ENCODE measurements at regions not wholly inside any gene's neighbourhood (a gene's known extent, or its start where the extent isn't known, plus 50 kb on each side); places are given as distances from the start of the nearest gene placed in this dataset.

GRCh38 chr6:159501558-159501957, 191.5 kb downstream of the SOD2 start:
- H2AK5ac ChIP-seq (ENCODE audit: insufficient read length, low read length), result no peak overlapping the region
- H4K5ac ChIP-seq (ENCODE audit: insufficient read length, low read depth, low read length), result no peak overlapping the region
- Mint-ChIP-seq H3K36me3 (ENCODE audit: insufficient read depth in 1 of 3, low read depth in 3 of 3) (peaks cover 0 to 1% (median 0%) of the 10 kb centered on the region in 3 experiments; a peak in 1 of 7 replicates), H3K4me1 (0 out of 4 replicates have a peak, but pooled peaks cover 0 to 3% of the 10 kb centered on the region in 2 experiments), H3K27ac (no peak overlapping the region), H3K9me3 (peaks cover 20 to 67% of the 10 kb centered on the region in 2 experiments; a peak in 4 of 5 replicates), H3K27me3 (ENCODE audit: low read depth) (peaks cover 4% of the 10 kb centered on the region), H3K4me3 (no peak overlapping the region)
- no peak overlapping the region for H2BK15ac ChIP-seq (ENCODE audit: low read depth, low read length)
- no peaks in the 10 kb centered on the region for H3K79me2 ChIP-seq (ENCODE audit: insufficient read depth, low read length)
- H3K23me2 ChIP-seq (ENCODE audit: insufficient read length, low read depth, low read length, poor library complexity, severe bottlenecking), result no peaks in the 10 kb centered on the region
- no peak overlapping the region for H3T11ph ChIP-seq (ENCODE audit: low read length)
- TF ChIP-seq CTCF (conservative IDR thresholded peaks at IDR 0.05), result no peak
- no peaks in the 10 kb centered on the region for H3K9me3 ChIP-seq (ENCODE audit: control insufficient read depth, low read depth, low read length)
- H3K56ac ChIP-seq (ENCODE audit: insufficient read length, low read depth, low read length), result no peak overlapping the region
- DNase-seq, result no peak
- no peaks in the 10 kb centered on the region for H3K4me1 ChIP-seq (ENCODE audit: insufficient read depth, low read length)
- H2AFZ ChIP-seq (ENCODE audit: low read length), result no peak overlapping the region
- no peak overlapping the region for H3K4me2 ChIP-seq (ENCODE audit: insufficient read depth, insufficient read length, low read length)
- no peaks in the 10 kb centered on the region for H4K20me1 ChIP-seq (ENCODE audit: control insufficient read depth, insufficient read depth, insufficient read length)
- no peaks in the 10 kb centered on the region for H3K27me3 ChIP-seq (ENCODE audit: insufficient read depth, low read length)
- H4K91ac ChIP-seq (ENCODE audit: insufficient read length, low read depth, low read length), result no peak overlapping the region
- H3K4ac ChIP-seq (ENCODE audit: low read depth, low read length), result no peak overlapping the region
- H2BK5ac ChIP-seq (ENCODE audit: insufficient read length, low read length), result no peak overlapping the region
- no peak overlapping the region for H3K23ac ChIP-seq (ENCODE audit: insufficient read length, low read depth, low read length)
- no peak overlapping the region for H3K18ac ChIP-seq (ENCODE audit: insufficient read length, low read depth, low read length)
- no peak overlapping the region for H3K9ac ChIP-seq (ENCODE audit: extremely low read depth, insufficient read length, low read length)
- H3K27ac ChIP-seq (ENCODE audit: insufficient read length, low read depth, low read length), result no peak overlapping the region
- no peak overlapping the region for H2BK12ac ChIP-seq (ENCODE audit: insufficient read length, low read depth, low read length)
- H3K79me1 ChIP-seq (ENCODE audit: insufficient read depth, low read depth, low read length, poor library complexity, severe bottlenecking), result no peaks in the 10 kb centered on the region
- H2BK20ac ChIP-seq (ENCODE audit: low read depth, low read length, poor library complexity, severe bottlenecking), result no peak overlapping the region
- H3K14ac ChIP-seq (ENCODE audit: insufficient read depth, low read length), result no peak overlapping the region
- no peak overlapping the region for H2BK120ac ChIP-seq (ENCODE audit: low read depth, low read length, poor library complexity, severe bottlenecking)
- H4K8ac ChIP-seq (replicated peaks; ENCODE audit: insufficient read length, low read depth, low read length), result no peak overlapping the region

All from H9 (cell line).